DMS79 treated with DMSO at 0.1 percent for 48 hours (cell line): ENCODE measurements at regions not wholly inside any gene's neighbourhood (a gene's known extent, or its start where the extent isn't known, plus 50 kb on each side); places are given as distances from the start of the nearest gene placed in this dataset.
"Not testable (repeated sequence)": the region's sequence is repeated elsewhere in the genome, so short reads cannot be mapped to it uniquely, and the experiment has no call there.

Experiments
- DNase-seq: peaks from one replicate; lab custom pipeline; 2025; lab: John Stamatoyannopoulos, UW

DNA sequence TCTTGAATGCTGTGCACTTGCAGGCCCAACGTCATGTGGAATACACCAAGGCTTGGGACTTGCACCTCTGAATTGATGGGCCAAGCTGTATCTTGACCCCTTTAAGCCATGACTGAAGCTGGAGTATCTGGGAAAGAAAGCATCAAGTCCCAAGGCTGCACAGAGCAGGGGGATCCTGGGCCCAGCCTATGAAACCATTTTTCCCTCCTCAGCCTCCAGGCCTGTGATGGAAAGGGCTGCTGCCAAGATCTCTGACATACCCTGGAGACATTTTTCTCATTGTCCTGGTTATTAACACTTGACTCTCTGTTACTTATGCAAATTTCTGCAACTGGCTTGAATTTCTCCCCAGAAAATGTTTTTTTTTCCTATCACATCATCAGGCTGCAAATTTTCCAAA is 174.0 kb upstream of the SNX2 start:
- no peak for DNase-seq

DNA sequence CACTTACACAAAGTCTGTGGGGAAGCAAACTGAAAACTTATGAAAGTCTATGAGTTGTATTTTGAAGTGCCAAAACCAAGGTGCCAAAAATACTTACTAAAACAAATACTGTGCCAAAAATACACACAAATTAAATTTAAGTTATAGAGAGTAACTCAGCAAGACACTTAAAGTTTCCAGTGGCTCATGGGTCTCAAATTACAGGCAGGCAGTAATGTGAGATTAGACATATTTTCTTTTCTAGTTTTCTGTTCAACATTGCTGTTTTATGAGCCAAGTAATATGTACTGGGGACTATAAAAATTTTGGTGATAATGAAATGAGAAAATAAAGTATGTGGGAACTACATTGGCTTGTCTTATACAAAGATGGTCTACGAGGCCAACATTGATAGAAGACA is 172.2 kb upstream of the SNX2 start:
- no peak for DNase-seq

DNA sequence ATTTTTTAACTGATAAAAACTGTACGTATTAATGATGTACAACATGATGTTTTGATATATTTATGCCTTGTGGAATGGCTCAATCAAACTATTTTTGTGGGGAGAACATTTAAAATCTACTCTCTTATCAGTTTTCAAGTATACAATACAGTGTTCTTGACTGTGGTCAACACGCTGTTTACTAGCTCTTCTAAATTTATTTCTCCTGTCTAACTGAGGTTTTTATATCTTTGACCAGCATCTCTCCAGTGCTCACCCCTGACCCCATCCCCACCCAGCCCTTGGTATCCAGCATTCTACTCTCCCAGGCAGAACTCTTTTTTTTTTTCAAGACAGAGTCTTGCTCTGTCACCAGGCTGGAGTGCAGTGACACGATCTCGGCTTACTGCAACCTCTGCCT is 169.6 kb upstream of the SNX2 start:
- DNase-seq, result no peak

DNA sequence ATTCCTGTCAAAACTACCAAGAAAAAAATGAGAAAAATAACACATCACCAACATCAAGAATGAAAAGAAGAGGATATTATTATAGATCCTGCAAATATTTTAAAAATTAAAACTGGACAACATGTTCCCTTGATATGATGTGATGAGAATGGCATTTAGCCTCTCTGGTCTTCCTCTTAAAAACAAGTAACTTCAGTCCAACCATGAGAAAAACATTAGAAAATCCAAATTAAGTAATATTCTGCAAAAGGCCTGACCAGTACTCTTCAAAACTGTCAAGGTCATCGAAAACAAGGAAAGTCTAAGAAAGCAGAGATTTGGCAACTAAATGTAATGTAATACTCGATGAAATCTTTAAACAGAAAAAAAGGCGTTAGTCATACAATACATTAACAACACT is 167.1 kb upstream of the SNX2 start:
- DNase-seq, result no peak

DNA sequence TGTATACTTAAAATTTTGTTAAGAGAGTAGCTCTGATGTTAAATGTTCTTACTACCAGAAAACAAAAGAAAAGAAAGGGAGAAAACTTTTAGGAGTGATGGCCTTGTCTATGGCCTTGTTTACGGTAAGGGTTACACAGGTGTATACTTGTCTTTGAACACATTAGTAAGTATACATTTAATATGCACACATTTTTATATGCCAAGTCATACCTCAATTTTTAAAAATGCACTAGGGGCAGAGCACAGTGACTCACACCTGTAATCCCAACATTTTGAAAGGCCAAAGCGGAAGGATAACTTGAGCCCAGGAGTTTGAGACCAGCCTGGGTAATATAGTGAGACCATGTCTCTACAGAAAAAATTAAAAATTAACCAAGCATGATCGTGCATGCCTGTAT is 166.7 kb upstream of the SNX2 start:
- no peak for DNase-seq

DNA sequence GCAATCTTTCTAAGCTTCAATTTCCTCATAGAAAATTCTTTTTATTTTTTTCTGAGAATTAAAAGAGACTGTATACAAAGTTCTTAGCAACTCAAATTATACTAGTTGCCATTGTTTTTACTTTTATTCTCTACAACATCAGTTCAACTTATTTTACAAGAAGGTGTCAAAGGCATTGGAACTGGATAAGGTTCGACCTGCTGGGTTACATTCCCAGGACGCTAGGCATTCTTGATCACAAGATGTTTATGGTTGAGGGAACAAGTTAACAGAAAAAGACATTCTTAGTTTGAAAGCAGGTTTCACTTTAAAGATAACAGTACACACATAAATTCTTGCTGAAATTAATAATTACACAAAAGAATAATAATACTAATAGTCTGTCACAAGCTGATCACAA is 163.5 kb upstream of the SNX2 start:
- DNase-seq, result no peak

DNA sequence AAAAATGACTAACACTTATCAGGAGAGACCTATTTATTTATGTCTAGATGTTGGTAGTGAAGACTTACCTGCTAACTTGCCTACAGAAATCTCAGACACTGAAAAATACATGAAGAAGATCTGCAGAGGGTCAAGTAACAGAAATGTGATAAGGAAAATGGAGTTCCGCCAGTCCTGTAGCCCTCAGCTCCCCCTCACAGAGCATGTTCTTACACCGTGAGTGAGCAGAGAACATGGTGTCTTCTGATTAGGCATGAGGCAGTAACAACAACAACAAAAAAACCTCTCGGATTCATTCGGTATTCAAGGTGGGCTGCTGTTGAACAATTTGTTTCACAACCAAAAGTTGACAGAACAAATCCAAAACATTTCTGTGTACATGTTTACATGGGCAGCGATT is 162.0 kb upstream of the SNX2 start:
- DNase-seq, result no peak

DNA sequence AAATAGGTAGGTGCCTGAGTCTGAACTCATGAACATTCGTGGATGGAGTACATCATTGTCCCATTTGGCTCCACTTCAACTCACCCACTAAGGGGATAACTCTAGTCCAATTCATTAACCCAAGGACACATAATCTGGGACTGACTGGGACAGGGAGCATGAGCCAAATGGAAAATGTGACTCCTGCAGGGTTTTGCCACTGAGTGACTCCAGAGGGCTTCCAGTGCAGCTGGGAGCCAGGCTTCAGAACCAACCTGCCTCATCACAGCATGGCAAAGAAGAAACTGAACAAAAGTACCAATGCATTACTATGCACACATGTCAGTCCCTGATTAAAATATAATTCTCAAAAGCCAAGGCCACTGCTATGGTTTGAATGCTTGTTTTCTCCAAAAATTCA is 159.7 kb upstream of the SNX2 start:
- DNase-seq, result no peak

DNA sequence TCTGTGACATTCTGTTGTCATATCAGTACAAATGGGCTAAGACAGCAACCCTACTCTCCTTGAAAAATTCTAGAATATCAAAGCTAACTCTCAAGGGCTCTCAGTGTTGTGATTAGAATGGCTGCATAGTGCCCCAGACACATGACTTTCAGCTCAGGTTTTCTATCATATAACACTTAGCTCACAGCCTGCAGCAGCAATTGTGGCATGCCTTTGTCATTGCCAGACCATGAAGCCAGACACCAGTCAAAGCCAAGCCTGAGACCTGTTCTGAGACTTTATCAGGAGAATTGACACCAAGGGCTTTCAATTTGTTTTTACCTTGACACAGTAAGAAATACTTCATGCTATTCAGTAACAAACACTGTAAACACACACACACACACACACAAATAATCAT is 159.0 kb upstream of the SNX2 start:
- DNase-seq, result no peak

DNA sequence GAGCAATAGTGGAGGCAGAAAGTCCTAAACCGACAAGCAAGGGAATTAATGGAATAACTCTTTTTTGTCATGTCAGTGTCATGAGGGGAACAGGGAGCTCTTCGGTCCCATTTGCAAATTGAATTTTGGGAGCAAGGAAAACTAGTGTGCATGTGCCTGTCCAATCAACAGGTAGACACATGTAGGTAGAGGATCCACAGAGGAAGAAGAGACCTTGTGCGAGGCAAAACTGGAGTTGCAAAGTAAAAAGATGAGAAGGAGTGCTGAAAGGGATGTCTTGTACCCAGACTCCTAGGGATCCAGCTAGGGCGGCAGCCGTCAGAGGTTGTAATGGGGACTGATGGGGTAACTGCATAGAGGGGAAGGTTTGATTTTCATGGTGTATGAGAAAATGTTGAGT is 156.8 kb upstream of the SNX2 start:
- not testable (repeated sequence) for DNase-seq

DNA sequence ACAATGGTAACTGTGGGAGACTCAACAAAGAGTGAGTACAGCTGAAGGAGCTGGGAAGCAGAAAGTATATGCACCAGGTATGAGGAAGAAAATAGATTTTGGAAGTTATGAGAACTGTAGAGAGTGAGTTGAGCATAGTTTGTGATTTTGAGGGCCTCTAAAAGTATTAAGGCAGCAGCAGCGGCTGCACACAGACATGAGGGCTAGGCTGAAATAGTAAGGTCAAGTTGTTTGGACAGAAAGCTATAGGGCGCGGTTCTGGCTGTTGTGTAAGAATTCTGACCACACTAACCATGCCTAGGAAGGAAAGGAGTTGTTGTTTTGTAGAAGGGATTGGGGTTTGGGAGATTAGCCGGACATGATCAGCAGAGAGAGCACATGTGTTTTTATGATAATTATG is 154.1 kb upstream of the SNX2 start:
- not testable (repeated sequence) for DNase-seq

DNA sequence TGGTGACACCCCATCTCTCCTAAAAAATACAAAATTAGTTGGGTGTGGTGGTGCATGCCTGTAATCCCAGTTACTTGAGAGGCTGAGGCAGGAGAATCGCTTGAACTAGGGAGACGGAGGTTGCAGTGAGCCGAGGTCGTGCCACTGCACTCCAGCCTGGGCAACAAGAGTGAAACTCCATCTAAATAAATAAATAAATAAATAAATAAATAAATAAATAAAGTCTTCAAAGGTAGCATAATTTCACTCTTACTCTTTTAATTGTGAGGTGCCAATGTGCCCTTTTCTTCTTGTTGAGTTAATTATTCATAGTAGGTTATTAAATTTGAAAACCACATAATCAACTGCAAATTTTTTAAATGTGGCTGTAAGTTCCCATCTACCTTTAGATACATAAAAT is 146.2 kb upstream of the SNX2 start:
- not testable (repeated sequence) for DNase-seq

DNA sequence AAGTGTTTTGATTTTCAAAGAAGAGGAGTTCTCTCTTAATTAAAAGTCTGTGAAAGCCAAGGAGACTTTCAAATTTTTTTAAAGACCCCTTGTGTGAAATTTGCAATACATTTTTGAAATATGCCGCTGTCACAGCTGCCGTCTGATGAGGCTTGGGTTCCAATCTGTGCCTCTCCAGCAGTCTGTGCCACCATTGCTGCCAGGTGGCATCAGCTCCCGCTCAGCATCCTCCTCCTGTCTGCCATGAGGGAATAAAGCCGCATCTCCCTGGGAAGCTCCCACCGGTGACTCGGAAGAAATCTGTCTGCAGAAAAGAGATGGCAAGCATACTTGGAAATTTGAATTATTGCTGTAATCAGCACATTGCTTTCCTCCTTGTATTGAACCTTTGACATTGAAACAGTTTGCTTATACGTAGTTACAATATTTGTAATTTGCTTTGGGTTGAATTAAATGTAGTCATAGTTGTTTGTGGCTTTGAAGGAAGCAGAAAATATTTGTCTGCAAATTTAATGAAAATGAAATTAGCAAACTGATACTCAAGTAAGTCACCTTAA is 145.7 kb upstream of the SNX2 start:
- no peak for DNase-seq

DNA sequence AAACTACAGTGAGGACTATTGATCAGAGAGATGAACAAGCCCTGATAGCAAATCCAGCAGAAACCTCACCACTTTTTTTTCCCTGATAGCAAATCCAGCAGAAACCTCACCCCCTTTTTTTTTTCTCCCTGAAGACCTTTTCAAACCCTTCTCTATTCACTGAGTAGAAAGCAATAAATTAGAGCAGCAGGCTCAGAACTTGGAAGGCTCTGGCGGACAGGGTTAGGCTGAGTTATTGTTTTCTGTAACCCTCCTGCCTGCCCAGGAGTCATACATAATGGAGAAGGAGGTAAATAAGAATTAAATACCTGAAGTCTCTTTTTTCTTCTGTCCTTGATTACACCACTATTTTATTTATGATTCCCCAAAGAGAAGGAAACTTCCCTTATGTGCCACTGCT is 136.3 kb upstream of the SNX2 start:
- DNase-seq, result no peak

DNA sequence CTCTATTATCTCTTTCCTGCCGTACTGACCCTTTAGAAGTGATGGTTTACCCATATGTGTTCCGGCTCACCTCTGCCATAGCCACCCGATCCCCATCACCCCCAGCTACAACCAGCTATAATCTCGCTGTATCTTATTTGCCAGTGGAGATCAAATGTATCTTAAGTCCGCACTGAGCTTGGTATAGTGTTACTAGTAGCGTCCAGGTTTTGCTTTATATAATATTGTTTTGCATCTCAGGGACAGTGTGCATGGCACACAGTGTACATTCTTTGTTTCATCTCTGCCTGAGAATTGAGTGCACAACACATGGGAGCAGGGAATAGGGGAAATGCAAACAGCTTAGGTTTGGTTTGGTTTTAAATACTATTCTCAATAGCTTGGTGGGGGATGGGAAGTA is 135.8 kb upstream of the SNX2 start:
- DNase-seq, result no peak

DNA sequence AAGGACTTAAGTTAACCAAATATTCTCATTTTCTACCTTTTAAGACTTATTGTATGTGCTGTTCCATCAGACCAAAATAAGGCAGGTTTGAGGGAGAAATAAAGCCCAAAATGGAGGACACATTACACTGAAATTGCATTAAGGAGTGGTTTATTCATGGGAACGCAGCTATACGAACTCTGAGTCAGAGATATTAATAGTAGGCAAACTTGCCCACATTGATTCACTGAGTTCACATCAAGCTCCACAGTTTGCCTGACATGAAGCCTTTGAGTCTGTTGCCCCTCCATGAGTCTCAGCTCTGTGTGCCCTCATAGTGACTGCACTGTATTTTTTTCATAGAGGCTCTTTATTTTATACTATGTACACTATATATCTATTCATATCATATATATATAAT is 135.0 kb upstream of the SNX2 start:
- no peak for DNase-seq

DNA sequence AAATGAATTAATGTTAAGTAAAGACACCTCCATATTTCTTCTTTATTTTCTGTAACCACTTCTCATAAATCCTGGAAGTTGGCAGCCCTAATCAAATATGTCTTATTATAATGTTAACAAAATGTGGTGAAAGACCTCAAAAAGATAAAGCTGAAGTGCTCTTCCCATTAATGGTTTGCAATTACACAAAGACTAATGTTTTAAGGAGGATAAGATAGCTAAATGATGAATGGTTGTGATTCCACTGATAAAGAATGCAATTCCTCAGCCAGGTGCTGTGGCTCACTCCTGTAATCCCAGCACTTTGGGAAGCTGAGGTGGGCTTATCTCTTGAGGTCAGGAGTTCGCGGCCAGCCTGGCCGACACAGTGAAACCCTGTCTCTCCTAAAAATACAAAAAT is 125.8 kb upstream of the SNX2 start:
- no peak for DNase-seq

DNA sequence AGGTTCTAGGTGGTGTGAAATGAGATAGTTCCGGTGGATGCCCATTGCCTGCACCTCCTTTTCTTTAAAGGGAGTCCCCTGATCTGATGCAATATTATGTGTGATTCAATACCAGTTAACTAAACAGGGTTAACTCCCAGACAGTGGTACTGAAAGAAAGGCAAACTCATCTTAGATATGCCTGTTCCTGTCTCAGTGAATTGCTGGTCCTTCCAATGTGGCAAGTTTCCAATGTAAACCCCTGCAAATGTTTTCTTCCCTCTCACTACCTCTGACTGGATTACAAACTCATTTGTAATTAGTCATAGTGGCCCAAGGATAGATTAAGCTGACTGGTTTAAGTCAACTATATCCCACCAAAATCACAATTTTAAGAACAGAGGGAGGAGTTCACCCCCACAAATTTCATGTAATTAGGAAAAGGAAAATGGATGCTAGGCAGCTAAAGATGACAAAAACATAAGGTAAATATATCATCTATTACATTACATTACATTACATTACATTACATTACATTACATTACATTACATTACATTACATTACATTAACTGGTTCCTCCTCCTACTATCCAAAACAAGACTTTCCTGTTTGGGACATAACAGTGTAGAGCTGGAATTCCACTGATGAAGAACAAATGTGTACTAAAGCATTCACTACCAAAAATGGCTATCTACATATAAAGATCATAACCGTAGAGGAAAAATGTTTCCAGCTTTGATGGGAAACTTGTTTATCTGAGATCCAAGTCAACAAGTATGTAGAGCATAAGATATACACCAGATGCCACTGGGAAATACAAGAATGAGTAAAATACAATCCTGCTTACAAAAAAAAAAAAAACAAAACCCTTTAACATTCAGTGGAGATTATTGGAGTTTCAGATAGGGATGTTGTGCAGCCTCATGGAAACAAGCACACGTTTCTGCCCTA is 121.5 kb upstream of the SNX2 start:
- no peak for DNase-seq

DNA sequence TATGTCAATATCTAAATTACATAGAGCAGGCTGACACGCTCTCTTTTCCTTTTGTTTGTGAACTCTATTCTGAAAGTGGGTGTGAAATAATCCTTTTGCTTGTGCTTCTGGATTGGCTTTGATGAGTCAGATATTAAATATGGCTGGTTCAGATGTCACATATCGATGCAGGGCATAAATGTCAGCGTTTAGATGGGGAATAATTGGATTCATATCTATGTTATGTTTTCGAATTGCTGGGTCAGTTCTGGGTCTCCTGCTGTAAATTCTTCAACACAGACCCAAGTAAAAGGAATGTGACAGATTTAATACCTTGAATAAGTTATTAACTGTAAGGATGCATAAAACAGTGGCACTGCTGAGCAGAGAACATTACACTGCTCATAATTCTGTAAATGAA is 118.7 kb upstream of the SNX2 start:
- DNase-seq, result no peak

DNA sequence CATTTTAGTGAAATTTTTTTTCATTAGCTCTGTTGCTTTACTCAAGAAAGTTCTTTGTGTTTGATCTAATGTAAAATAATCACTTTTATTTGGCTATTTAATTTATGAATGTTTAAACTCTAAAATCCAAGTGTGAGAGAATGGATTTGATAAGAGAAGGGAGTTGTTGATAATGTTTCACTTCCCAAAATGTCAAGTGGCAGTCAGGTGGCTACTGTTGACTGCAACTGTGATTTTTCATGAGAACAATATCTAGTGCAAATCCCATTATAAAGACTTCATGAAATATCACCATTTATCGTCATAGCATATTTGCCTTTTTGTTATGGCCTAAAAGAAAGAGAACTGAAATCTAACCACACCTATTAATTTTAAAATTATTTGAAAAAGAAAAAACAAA is 118.3 kb upstream of the SNX2 start:
- no peak for DNase-seq

DNA sequence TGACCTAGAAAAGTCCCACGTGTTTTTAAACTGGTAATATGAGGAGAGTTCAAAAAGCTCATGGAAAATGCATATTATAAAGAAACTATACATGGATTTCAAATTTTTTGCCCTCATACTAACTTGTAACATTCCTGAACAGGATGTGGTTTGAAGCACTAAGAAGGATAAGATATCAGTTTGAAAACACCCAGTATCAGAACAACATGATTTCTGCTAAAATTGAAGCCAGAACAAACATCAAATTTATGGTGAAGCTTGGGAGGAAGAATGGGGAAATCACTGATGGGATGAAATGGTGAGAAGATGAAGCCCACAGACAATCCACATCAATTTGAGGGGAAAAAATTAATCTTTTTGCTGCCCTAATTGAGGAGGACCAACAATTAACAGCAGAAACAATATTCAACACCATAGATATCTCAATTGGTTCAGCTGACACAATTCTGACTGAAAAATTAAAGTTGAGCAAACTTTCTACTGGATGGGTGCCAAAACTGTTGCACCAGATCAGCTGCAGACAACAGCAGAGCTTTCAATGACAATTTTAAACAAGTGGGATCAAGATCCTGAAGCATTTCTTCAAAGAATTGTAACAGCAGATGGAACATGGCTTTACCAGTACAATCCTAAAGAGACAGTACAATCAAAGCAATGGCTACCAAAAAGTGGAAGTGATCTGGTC is 113.2 kb upstream of the SNX2 start:
- DNase-seq, result no peak

DNA sequence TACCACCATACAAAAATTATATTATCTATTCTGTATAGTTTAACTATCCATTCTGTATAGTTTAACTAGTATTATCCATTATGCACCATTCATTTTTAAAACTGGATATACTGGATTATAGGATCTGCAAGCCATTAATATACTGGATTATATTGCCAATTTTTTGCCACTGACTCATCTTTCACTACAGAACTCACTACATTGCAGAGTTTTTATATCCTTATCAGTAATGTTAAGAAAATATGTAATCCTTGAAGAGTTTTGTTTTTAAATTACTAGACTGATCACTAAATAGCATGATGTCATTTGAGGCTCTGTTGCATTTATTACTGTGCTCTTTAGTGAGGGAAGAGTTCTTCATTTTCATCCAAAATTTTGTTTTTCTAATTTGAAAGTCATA is 109.8 kb upstream of the SNX2 start:
- DNase-seq, result no peak

DNA sequence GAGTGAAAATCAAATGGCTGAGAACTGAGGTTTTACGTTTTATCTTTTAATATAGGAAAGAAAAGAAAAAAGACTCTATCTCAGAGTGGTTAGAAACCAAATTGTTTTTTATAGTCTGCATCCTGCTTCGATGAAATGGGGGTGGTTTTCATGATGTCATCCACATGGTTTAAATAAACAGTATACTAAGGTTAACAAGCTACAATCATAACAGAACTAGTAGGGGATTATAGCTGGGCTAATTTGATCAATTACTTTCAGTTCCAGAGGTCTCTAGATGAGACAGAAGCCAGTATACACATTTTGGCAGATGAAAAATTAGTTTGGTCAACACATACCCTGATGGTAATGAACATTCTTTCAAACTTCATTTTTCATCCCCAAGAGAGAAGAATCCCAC is 106.3 kb upstream of the SNX2 start:
- DNase-seq, result no peak
